NCI-H2227 (cell line): ENCODE measurements at regions not wholly inside any gene's neighbourhood (a gene's known extent, or its start where the extent isn't known, plus 50 kb on each side); places are given as distances from the start of the nearest gene placed in this dataset.

Experiments used
- DNase-seq: peaks from one replicate; lab custom pipeline; 2025; ENCODE audit not compliant: unreplicated experiment; lab: John Stamatoyannopoulos, UW

- DNase-seq, result no peak
These were observed 95.2 kb downstream of the BANF2 start for GRCh38 chr20:17795003-17795402.

- DNase-seq, result no peak
These were observed 94.6 kb downstream of the BANF2 start for GRCh38 chr20:17794400-17794799.

- DNase-seq, result no peak
These were observed 94.2 kb downstream of the BANF2 start for GRCh38 chr20:17793986-17794385.

GRCh38 chr20:17790296-17790695, 90.5 kb downstream of the BANF2 start:
- no peak for DNase-seq

- no peak for DNase-seq
These were observed 88.0 kb downstream of the BANF2 start for GRCh38 chr20:17787816-17788215.

GRCh38 chr20:17786221-17786718, 86.5 kb downstream of the BANF2 start:
- DNase-seq, result no peak
